Type B pancreatic cell (in vitro differentiated cells): ENCODE measurements at regions not wholly inside any gene's neighbourhood (a gene's known extent, or its start where the extent isn't known, plus 50 kb on each side); places are given as distances from the start of the nearest gene placed in this dataset.
"Not testable (repeated sequence)": the region's sequence is repeated elsewhere in the genome, so short reads cannot be mapped to it uniquely, and the experiment has no call there.

ENCODE experiments used
- DNase-seq: peaks from one replicate; pipeline ENCODE4 v3.0.0; 2021; ENCODE audit warnings: mixed read lengths; ENCODE audit not compliant: unreplicated experiment; ENCODE audit errors: extremely low spot score
- H3K27ac Mint-ChIP-seq: 2 replicates; pipeline ENCODE4 v1.8.0; 2021; ENCODE audit warnings: mild to moderate bottlenecking, mixed read lengths
- H3K27me3 Mint-ChIP-seq: 2 replicates; pipeline ENCODE4 v1.8.0; 2021; ENCODE audit warnings: mixed read lengths
- H3K36me3 Mint-ChIP-seq: 2 replicates; pipeline ENCODE4 v1.8.0; 2021; ENCODE audit warnings: mixed read lengths
- H3K4me1 Mint-ChIP-seq: one replicate; pipeline ENCODE4 v1.8.0; 2021; ENCODE audit warnings: mixed read lengths; ENCODE audit not compliant: unreplicated experiment
- H3K4me3 Mint-ChIP-seq: 2 replicates; pipeline ENCODE4 v1.8.0; 2021; ENCODE audit warnings: mild to moderate bottlenecking, mixed read lengths
- H3K9me3 Mint-ChIP-seq: 2 replicates; pipeline ENCODE4 v1.8.0; 2021; ENCODE audit warnings: mixed read lengths
- CTCF ChIP-seq: fragments of 200-600 bp; sonication (generic); conservative IDR thresholded peaks from 2 replicates; pipeline ENCODE4 v1.5.0; 2021; ENCODE audit warnings: antibody characterized with exemption, mild to moderate bottlenecking

GRCh38 chr2:53114582-53114981, 653.0 kb upstream of the CHAC2 start:
- no peak overlapping the region for H3K27ac Mint-ChIP-seq
- no peaks in the 10 kb centered on the region for H3K36me3 Mint-ChIP-seq
- H3K9me3 Mint-ChIP-seq = no peaks in the 10 kb centered on the region
- no peak overlapping the region for H3K4me3 Mint-ChIP-seq
- H3K27me3 Mint-ChIP-seq = peaks cover 3% of the 10 kb centered on the region
- no peak for DNase-seq
- TF ChIP-seq CTCF = no peak
- H3K4me1 Mint-ChIP-seq = no peaks in the 10 kb centered on the region

GRCh38 chr2:53112408-53112807, 655.2 kb upstream of the CHAC2 start:
- H3K27ac Mint-ChIP-seq = not testable (repeated sequence)

GRCh38 chr2:53111406-53111805, 656.2 kb upstream of the CHAC2 start:
- TF ChIP-seq CTCF = no peak
- no peak overlapping the region for H3K27ac Mint-ChIP-seq
- no peaks in the 10 kb centered on the region for H3K4me1 Mint-ChIP-seq
- H3K9me3 Mint-ChIP-seq = no peaks in the 10 kb centered on the region
- no peaks in the 10 kb centered on the region for H3K36me3 Mint-ChIP-seq
- DNase-seq = no peak
- H3K4me3 Mint-ChIP-seq = no peak overlapping the region
- H3K27me3 Mint-ChIP-seq = peaks cover 3% of the 10 kb centered on the region

More at GRCh38 chr2:53112408-53112807, 655.2 kb upstream of the CHAC2 start:
- H3K9me3 Mint-ChIP-seq, H3K4me3 Mint-ChIP-seq, H3K36me3 Mint-ChIP-seq, H3K27me3 Mint-ChIP-seq, H3K4me1 Mint-ChIP-seq, DNase-seq: not testable (repeated sequence)

- no peaks in the 10 kb centered on the region for H3K9me3 Mint-ChIP-seq
- no peak for DNase-seq
- no peaks in the 10 kb centered on the region for H3K4me1 Mint-ChIP-seq
- H3K27me3 Mint-ChIP-seq = peaks cover 3% of the 10 kb centered on the region
- no peak overlapping the region for H3K27ac Mint-ChIP-seq
- no peaks in the 10 kb centered on the region for H3K36me3 Mint-ChIP-seq
- H3K4me3 Mint-ChIP-seq = no peak overlapping the region
- TF ChIP-seq CTCF = no peak
Observed at GRCh38 chr2:53111004-53111403, 656.6 kb upstream of the CHAC2 start.

- TF ChIP-seq CTCF = no peak
- peaks cover 2% of the 10 kb centered on the region for H3K4me1 Mint-ChIP-seq
- H3K36me3 Mint-ChIP-seq = no peaks in the 10 kb centered on the region
- DNase-seq = no peak
- no peak overlapping the region for H3K4me3 Mint-ChIP-seq
- no peaks in the 10 kb centered on the region for H3K27me3 Mint-ChIP-seq
- no peaks in the 10 kb centered on the region for H3K9me3 Mint-ChIP-seq
- no peak overlapping the region for H3K27ac Mint-ChIP-seq
Observed at GRCh38 chr2:53108246-53108645, 659.4 kb upstream of the CHAC2 start.

- TF ChIP-seq CTCF = no peak
- no peak for DNase-seq
- Mint-ChIP-seq H3K4me3 (no peak overlapping the region), H3K36me3 (no peaks in the 10 kb centered on the region), H3K4me1 (peaks cover 7% of the 10 kb centered on the region), H3K27ac (no peak overlapping the region), H3K9me3 (no peaks in the 10 kb centered on the region), H3K27me3 (no peaks in the 10 kb centered on the region)
Observed at GRCh38 chr2:53104263-53104662, 663.3 kb upstream of the CHAC2 start.
